ENCODE measurements at regions not wholly inside any gene's neighbourhood (a gene's known extent, or its start where the extent isn't known, plus 50 kb on each side); places are given as distances from the start of the nearest gene placed in this dataset.

DNA sequence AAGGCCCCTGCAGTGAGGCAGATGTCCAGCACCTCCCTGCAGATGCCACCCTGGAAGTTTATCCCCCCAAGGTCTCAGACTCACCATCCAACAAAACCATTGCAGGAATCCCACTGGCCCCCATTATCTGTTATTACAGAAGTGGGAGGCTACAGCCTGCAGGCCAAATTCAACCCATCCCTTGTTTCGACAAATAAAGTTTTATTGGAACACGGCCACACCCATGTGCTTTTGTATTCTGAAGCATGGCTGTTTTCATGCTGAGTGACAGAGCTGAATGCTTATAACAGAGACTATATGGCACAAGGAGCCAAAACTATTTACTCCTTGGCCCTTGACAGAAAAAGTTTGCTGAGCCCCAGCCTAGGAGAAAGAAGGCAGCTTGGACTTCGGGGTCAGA lies 428.8 kb downstream of the CDK5RAP2 start:
- Mint-ChIP-seq H3K36me3 (ENCODE audit: unreplicated experiment) (no peaks in the 10 kb centered on the region), H3K9me3 (ENCODE audit: unreplicated experiment) (no peaks in the 10 kb centered on the region), H3K4me3 (ENCODE audit: unreplicated experiment) (no peak overlapping the region), H3K27me3 (ENCODE audit: unreplicated experiment) (peaks cover 5% of the 10 kb centered on the region), H3K4me1 (ENCODE audit: low read depth, unreplicated experiment) (peaks cover 5% of the 10 kb centered on the region), H3K27ac (ENCODE audit: unreplicated experiment) (no peak overlapping the region)
- no peak for DNase-seq
- TF ChIP-seq, protein P1, sequence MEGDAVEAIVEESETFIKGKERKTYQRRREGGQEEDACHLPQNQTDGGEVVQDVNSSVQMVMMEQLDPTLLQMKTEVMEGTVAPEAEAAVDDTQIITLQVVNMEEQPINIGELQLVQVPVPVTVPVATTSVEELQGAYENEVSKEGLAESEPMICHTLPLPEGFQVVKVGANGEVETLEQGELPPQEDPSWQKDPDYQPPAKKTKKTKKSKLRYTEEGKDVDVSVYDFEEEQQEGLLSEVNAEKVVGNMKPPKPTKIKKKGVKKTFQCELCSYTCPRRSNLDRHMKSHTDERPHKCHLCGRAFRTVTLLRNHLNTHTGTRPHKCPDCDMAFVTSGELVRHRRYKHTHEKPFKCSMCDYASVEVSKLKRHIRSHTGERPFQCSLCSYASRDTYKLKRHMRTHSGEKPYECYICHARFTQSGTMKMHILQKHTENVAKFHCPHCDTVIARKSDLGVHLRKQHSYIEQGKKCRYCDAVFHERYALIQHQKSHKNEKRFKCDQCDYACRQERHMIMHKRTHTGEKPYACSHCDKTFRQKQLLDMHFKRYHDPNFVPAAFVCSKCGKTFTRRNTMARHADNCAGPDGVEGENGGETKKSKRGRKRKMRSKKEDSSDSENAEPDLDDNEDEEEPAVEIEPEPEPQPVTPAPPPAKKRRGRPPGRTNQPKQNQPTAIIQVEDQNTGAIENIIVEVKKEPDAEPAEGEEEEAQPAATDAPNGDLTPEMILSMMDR (IDR thresholded peaks at IDR 0.05; ENCODE audit: partially characterized antibody, unreplicated experiment), result no peak

DNA sequence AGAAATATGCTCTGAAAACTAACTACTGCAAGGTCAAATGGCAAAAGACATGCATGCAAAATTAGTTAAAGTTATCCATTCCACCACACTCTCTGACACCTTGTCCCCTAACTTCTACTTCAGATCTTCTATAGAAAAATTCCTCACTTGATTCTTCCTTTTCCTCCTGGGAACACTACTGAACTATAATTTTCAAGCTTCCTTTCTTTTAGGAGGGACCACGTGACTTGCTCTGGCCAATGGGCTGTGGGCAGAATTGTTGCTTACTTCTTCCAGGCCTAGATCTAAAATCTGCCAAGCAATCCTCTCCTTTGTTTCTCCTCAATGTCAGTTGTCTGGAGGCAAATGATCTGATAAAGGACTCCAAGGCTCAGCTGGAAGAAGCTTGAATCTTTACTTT lies 441.0 kb downstream of the CDK5RAP2 start:
- no peaks in the 10 kb centered on the region for H3K4me1 Mint-ChIP-seq (ENCODE audit: low read depth, unreplicated experiment)
- peaks cover 11% of the 10 kb centered on the region for H3K36me3 Mint-ChIP-seq (ENCODE audit: unreplicated experiment)
- H3K9me3 Mint-ChIP-seq (ENCODE audit: unreplicated experiment), result peaks cover 7% of the 10 kb centered on the region
- no peak overlapping the region for H3K27ac Mint-ChIP-seq (ENCODE audit: unreplicated experiment)
- TF ChIP-seq, protein P1 (IDR thresholded peaks at IDR 0.05; ENCODE audit: partially characterized antibody, unreplicated experiment), result no peak
- peaks cover 3% of the 10 kb centered on the region for H3K27me3 Mint-ChIP-seq (ENCODE audit: unreplicated experiment)
- DNase-seq, result no peak
- H3K4me3 Mint-ChIP-seq (ENCODE audit: unreplicated experiment), result no peak overlapping the region

DNA sequence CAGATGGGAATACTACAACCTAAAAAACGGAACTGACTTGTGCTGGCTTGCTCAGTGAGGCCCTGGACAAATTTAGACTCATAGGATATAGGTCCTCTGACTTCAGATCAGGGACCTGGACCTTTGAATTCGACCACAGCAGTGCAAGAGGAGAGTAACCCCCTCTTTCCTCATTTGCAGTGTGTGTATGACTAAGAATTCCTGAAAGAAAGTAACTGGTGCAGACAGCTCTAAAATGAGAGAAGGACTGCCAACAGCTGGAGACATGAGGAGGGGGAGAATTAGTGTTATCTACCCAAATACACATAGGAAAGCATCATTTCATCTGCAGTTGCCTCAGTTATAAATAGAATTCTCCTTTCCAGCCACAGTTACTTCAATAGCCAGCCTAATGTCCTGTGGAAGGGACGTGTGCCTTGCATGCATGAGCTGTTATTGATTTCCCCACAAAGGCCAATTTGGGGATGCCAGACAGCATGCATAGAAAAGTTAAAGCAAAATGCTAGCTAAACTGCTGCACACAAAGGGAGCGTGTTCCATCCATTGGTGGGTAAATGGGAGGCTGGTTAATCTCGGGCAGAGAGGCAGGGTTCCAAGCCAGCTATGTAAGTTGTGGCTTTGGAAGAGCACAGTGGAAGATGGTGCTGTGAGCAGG lies 442.7 kb downstream of the CDK5RAP2 start:
- Mint-ChIP-seq H3K9me3 (ENCODE audit: unreplicated experiment) (peaks cover 10% of the 10 kb centered on the region), H3K27ac (ENCODE audit: unreplicated experiment) (no peak overlapping the region), H3K4me3 (ENCODE audit: unreplicated experiment) (no peak overlapping the region), H3K4me1 (ENCODE audit: low read depth, unreplicated experiment) (no peaks in the 10 kb centered on the region), H3K36me3 (ENCODE audit: unreplicated experiment) (peaks cover 15% of the 10 kb centered on the region), H3K27me3 (ENCODE audit: unreplicated experiment) (peaks cover 4% of the 10 kb centered on the region)
- TF ChIP-seq, protein P1 (IDR thresholded peaks at IDR 0.05; ENCODE audit: partially characterized antibody, unreplicated experiment), result no peak
- no peak for DNase-seq

DNA sequence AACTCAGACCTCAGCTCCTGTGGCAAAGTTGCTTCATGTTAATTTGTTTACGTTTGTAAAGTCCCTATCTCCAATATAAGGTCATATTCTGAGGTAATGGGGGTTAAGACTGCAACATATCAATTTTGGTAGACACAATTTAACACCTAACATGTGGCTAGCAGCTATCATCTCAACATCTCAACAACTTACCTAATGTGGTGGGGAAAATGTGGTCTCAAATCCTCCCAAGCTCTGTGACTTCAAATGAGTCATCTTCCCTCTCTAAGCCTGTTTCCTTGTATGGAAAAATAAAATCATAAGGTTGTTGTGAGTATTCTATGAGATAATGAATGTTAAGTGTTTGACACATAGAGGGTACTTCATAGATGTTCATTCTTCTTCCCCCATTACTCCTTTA lies 443.3 kb downstream of the CDK5RAP2 start:
- no peak overlapping the region for H3K27ac Mint-ChIP-seq (ENCODE audit: unreplicated experiment)
- H3K27me3 Mint-ChIP-seq (ENCODE audit: unreplicated experiment), result peaks cover 4% of the 10 kb centered on the region
- peaks cover 11% of the 10 kb centered on the region for H3K9me3 Mint-ChIP-seq (ENCODE audit: unreplicated experiment)
- TF ChIP-seq, protein P1 (IDR thresholded peaks at IDR 0.05; ENCODE audit: partially characterized antibody, unreplicated experiment), result no peak
- DNase-seq, result no peak
- H3K36me3 Mint-ChIP-seq (ENCODE audit: unreplicated experiment), result peaks cover 15% of the 10 kb centered on the region
- H3K4me1 Mint-ChIP-seq (ENCODE audit: low read depth, unreplicated experiment), result no peaks in the 10 kb centered on the region
- no peak overlapping the region for H3K4me3 Mint-ChIP-seq (ENCODE audit: unreplicated experiment)

DNA sequence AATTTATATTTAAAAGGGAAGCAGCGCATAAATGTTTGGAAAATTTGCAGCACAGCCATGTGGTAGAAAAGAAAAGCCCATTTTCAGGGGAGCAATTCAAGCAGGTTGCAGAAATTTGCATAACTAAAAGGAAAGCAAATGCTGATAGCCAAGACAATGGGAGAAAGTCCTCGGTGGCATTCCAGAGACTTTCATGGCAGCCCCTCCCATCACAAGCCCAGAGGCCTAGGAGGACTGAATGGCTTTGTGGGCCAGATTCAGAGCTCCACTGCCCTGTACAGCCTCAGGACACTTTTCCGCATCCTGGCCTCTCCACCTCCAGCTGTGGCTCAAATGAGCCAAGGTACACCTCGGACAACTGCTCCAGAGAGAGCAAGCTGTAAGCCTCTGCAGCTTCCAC lies 462.9 kb downstream of the CDK5RAP2 start:
- Mint-ChIP-seq H3K36me3 (ENCODE audit: unreplicated experiment) (peaks cover 15% of the 10 kb centered on the region), H3K4me3 (ENCODE audit: unreplicated experiment) (no peak overlapping the region), H3K27me3 (ENCODE audit: unreplicated experiment) (no peaks in the 10 kb centered on the region), H3K27ac (ENCODE audit: unreplicated experiment) (no peak overlapping the region), H3K4me1 (ENCODE audit: low read depth, unreplicated experiment) (no peaks in the 10 kb centered on the region), H3K9me3 (ENCODE audit: unreplicated experiment) (peaks cover 1% of the 10 kb centered on the region)
- no peak for DNase-seq
- TF ChIP-seq, protein P1 (IDR thresholded peaks at IDR 0.05; ENCODE audit: partially characterized antibody, unreplicated experiment), result no peak

Measured in glutamatergic neuron (in vitro differentiated cells).